ENCODE measurements at regions not wholly inside any gene's neighbourhood (a gene's known extent, or its start where the extent isn't known, plus 50 kb on each side); places are given as distances from the start of the nearest gene placed in this dataset.

GRCh38 chr6:40954446-40955177 lies 84.4 kb downstream of the UNC5CL start:
- no peak for DNase-seq
- peaks cover 10% of the 10 kb centered on the region for H3K27me3 Mint-ChIP-seq
- ATAC-seq = no peak
- H3K9me3 Mint-ChIP-seq = no peaks in the 10 kb centered on the region
- no peak overlapping the region for H3K27ac Mint-ChIP-seq
- H3K4me3 Mint-ChIP-seq = no peak overlapping the region
- no peaks in the 10 kb centered on the region for H3K4me1 Mint-ChIP-seq
- H3K36me3 Mint-ChIP-seq (ENCODE audit: low read depth) = no peaks in the 10 kb centered on the region

GRCh38 chr6:40953486-40953885 lies 85.5 kb downstream of the UNC5CL start:
- DNase-seq (no peak), ATAC-seq (no peak)
- Mint-ChIP-seq H3K4me1 (no peaks in the 10 kb centered on the region), H3K27me3 (peaks cover 10% of the 10 kb centered on the region), H3K36me3 (ENCODE audit: low read depth) (no peaks in the 10 kb centered on the region), H3K4me3 (no peak overlapping the region), H3K27ac (no peak overlapping the region), H3K9me3 (no peaks in the 10 kb centered on the region)

GRCh38 chr6:40950986-40951698 lies 87.9 kb downstream of the UNC5CL start:
- no peaks in the 10 kb centered on the region for H3K9me3 Mint-ChIP-seq
- no peaks in the 10 kb centered on the region for H3K4me1 Mint-ChIP-seq
- no peak overlapping the region for H3K27ac Mint-ChIP-seq
- H3K36me3 Mint-ChIP-seq (ENCODE audit: low read depth) = no peaks in the 10 kb centered on the region
- H3K27me3 Mint-ChIP-seq = peaks cover 10% of the 10 kb centered on the region
- H3K4me3 Mint-ChIP-seq = no peak overlapping the region
- ATAC-seq (no peak), DNase-seq (no peak)

GRCh38 chr6:40948570-40948969 lies 90.5 kb downstream of the UNC5CL start:
- Mint-ChIP-seq H3K9me3 (no peaks in the 10 kb centered on the region), H3K27ac (no peak overlapping the region), H3K27me3 (peaks cover 6% of the 10 kb centered on the region), H3K36me3 (ENCODE audit: low read depth) (no peaks in the 10 kb centered on the region), H3K4me1 (no peaks in the 10 kb centered on the region), H3K4me3 (no peak overlapping the region)
- DNase-seq (no peak), ATAC-seq (no peak)

- H3K36me3 Mint-ChIP-seq (ENCODE audit: low read depth) = no peaks in the 10 kb centered on the region
- no peaks in the 10 kb centered on the region for H3K9me3 Mint-ChIP-seq
- no peak for DNase-seq
- peaks cover 6% of the 10 kb centered on the region for H3K27me3 Mint-ChIP-seq
- no peak overlapping the region for H3K4me3 Mint-ChIP-seq
- H3K4me1 Mint-ChIP-seq = no peaks in the 10 kb centered on the region
- ATAC-seq = no peak
- H3K27ac Mint-ChIP-seq = no peak overlapping the region
These were observed 91.0 kb downstream of the UNC5CL start for GRCh38 chr6:40947876-40948526.

- Mint-ChIP-seq H3K27ac (no peak overlapping the region), H3K9me3 (no peaks in the 10 kb centered on the region), H3K36me3 (ENCODE audit: low read depth) (no peaks in the 10 kb centered on the region), H3K4me1 (no peaks in the 10 kb centered on the region), H3K4me3 (no peak overlapping the region), H3K27me3 (peaks cover 10% of the 10 kb centered on the region)
- no peak for DNase-seq
- no peak for ATAC-seq
These were observed 92.2 kb downstream of the UNC5CL start for GRCh38 chr6:40946738-40947301.

- Mint-ChIP-seq H3K4me3 (no peak overlapping the region), H3K27ac (no peak overlapping the region), H3K4me1 (no peaks in the 10 kb centered on the region), H3K27me3 (peaks cover 14% of the 10 kb centered on the region), H3K36me3 (ENCODE audit: low read depth) (no peaks in the 10 kb centered on the region), H3K9me3 (no peaks in the 10 kb centered on the region)
- DNase-seq = no peak
- no peak for ATAC-seq
These were observed 101.5 kb downstream of the UNC5CL start for GRCh38 chr6:40937491-40937890.

GRCh38 chr6:40936818-40937251 lies 102.2 kb downstream of the UNC5CL start:
- ATAC-seq (peak; percentile 24), DNase-seq (no peak)
- no peak overlapping the region for H3K4me3 Mint-ChIP-seq
- H3K9me3 Mint-ChIP-seq = no peaks in the 10 kb centered on the region
- H3K27me3 Mint-ChIP-seq = peaks cover 13% of the 10 kb centered on the region
- H3K27ac Mint-ChIP-seq = no peak overlapping the region
- H3K4me1 Mint-ChIP-seq = no peaks in the 10 kb centered on the region
- no peaks in the 10 kb centered on the region for H3K36me3 Mint-ChIP-seq (ENCODE audit: low read depth)

- no peak overlapping the region for H3K4me3 Mint-ChIP-seq
- no peak for DNase-seq
- no peak overlapping the region for H3K27ac Mint-ChIP-seq
- no peaks in the 10 kb centered on the region for H3K4me1 Mint-ChIP-seq
- no peak for ATAC-seq
- H3K36me3 Mint-ChIP-seq (ENCODE audit: low read depth) = no peaks in the 10 kb centered on the region
- H3K27me3 Mint-ChIP-seq = peaks cover 2% of the 10 kb centered on the region
- no peaks in the 10 kb centered on the region for H3K9me3 Mint-ChIP-seq
These were observed 105.2 kb downstream of the UNC5CL start for GRCh38 chr6:40933864-40934263.

- ATAC-seq = no peak
- Mint-ChIP-seq H3K27ac (no peak overlapping the region), H3K27me3 (no peaks in the 10 kb centered on the region), H3K36me3 (ENCODE audit: low read depth) (no peaks in the 10 kb centered on the region), H3K4me1 (no peaks in the 10 kb centered on the region), H3K4me3 (no peak overlapping the region), H3K9me3 (no peaks in the 10 kb centered on the region)
- no peak for DNase-seq
These were observed 106.1 kb downstream of the UNC5CL start for GRCh38 chr6:40932953-40933352.

- ATAC-seq = no peak
These were observed 106.7 kb downstream of the UNC5CL start for GRCh38 chr6:40932366-40932765.

GRCh38 chr6:40931931-40932330 lies 107.1 kb downstream of the UNC5CL start:
- no peaks in the 10 kb centered on the region for H3K9me3 Mint-ChIP-seq
- H3K4me3 Mint-ChIP-seq = no peak overlapping the region
- no peaks in the 10 kb centered on the region for H3K36me3 Mint-ChIP-seq (ENCODE audit: low read depth)
- ATAC-seq = no peak
- H3K27me3 Mint-ChIP-seq = no peaks in the 10 kb centered on the region
- H3K27ac Mint-ChIP-seq = no peak overlapping the region
- DNase-seq = no peak
- H3K4me1 Mint-ChIP-seq = no peaks in the 10 kb centered on the region

More at GRCh38 chr6:40932366-40932765, 106.7 kb downstream of the UNC5CL start:
- Mint-ChIP-seq H3K36me3 (ENCODE audit: low read depth) (no peaks in the 10 kb centered on the region), H3K27me3 (no peaks in the 10 kb centered on the region), H3K9me3 (no peaks in the 10 kb centered on the region), H3K27ac (no peak overlapping the region), H3K4me1 (no peaks in the 10 kb centered on the region), H3K4me3 (no peak overlapping the region)
- DNase-seq = no peak

GRCh38 chr6:40930555-40930954 lies 108.5 kb downstream of the UNC5CL start:
- DNase-seq (no peak), ATAC-seq (no peak)
- Mint-ChIP-seq H3K9me3 (no peaks in the 10 kb centered on the region), H3K27me3 (peaks cover 3% of the 10 kb centered on the region), H3K27ac (no peak overlapping the region), H3K36me3 (ENCODE audit: low read depth) (no peaks in the 10 kb centered on the region), H3K4me3 (no peak overlapping the region), H3K4me1 (no peaks in the 10 kb centered on the region)

- Mint-ChIP-seq H3K9me3 (no peaks in the 10 kb centered on the region), H3K4me3 (no peak overlapping the region), H3K27ac (no peak overlapping the region), H3K36me3 (ENCODE audit: low read depth) (no peaks in the 10 kb centered on the region), H3K4me1 (no peaks in the 10 kb centered on the region), H3K27me3 (peaks cover 5% of the 10 kb centered on the region)
- no peak for ATAC-seq
- no peak for DNase-seq
These were observed 109.0 kb downstream of the UNC5CL start for GRCh38 chr6:40930045-40930444.

GRCh38 chr6:40929176-40929575 lies 109.8 kb downstream of the UNC5CL start:
- peaks cover 5% of the 10 kb centered on the region for H3K27me3 Mint-ChIP-seq
- no peak for ATAC-seq

More at GRCh38 chr6:40929176-40929575, 109.8 kb downstream of the UNC5CL start:
- Mint-ChIP-seq H3K36me3 (ENCODE audit: low read depth) (no peaks in the 10 kb centered on the region), H3K4me3 (no peak overlapping the region), H3K9me3 (no peaks in the 10 kb centered on the region), H3K4me1 (no peaks in the 10 kb centered on the region), H3K27ac (no peak overlapping the region)
- DNase-seq = no peak
